MM.1S (cell line): ENCODE measurements at regions not wholly inside any gene's neighbourhood (a gene's known extent, or its start where the extent isn't known, plus 50 kb on each side); places are given as distances from the start of the nearest gene placed in this dataset.

Source experiments
- CTCF ChIP-seq: fragments of 300-600 bp; sonication (generic); IDR thresholded peaks from 2 replicates; pipeline ENCODE4 v1.5.1; 2016; ENCODE audit warnings: antibody characterized with exemption, low read length, mixed read lengths
- EZH2 ChIP-seq: fragments of 300-600 bp; sonication (generic); optimal IDR thresholded peaks from 2 replicates; pipeline ENCODE3; 2017; ENCODE audit warnings: low read depth, mild to moderate bottlenecking, antibody characterized with exemption, low read length, mixed read lengths
- EZH2phosphoT487 ChIP-seq: fragments of 300-600 bp; sonication (generic); IDR thresholded peaks from 2 replicates; pipeline ENCODE4 v1.6.1; 2018; ENCODE audit warnings: antibody characterized with exemption, low read length

GRCh38 chr1:82478916-82479315 is 678.2 kb downstream of the ADGRL2 start:
- TF ChIP-seq EZH2phosphoT487: no peak
- TF ChIP-seq CTCF: no peak
- TF ChIP-seq EZH2: no peak
